HUES64 (cell line): ENCODE measurements at regions not wholly inside any gene's neighbourhood (a gene's known extent, or its start where the extent isn't known, plus 50 kb on each side); places are given as distances from the start of the nearest gene placed in this dataset.
"Not testable (repeated sequence)": the region's sequence is repeated elsewhere in the genome, so short reads cannot be mapped to it uniquely, and the experiment has no call there.

Source experiments
- H3K27ac ChIP-seq: 2 replicates; pipeline ENCODE4 v1.7.0; 2013; ENCODE audit warnings: low read depth, low read length, inconsistent platforms
- H3K27me3 ChIP-seq: 2 replicates; pipeline ENCODE4 v1.6.1; 2013; ENCODE audit warnings: mild to moderate bottlenecking, low read length; ENCODE audit not compliant: insufficient read depth
- H3K36me3 ChIP-seq: 2 replicates; pipeline ENCODE4 v1.6.1; 2013; ENCODE audit warnings: mild to moderate bottlenecking, low read length; ENCODE audit not compliant: insufficient read depth
- H3K4me1 ChIP-seq: 2 replicates; pipeline ENCODE4 v1.6.1; 2013; ENCODE audit warnings: mild to moderate bottlenecking, low read length, moderate library complexity; ENCODE audit not compliant: insufficient read depth
- H3K4me3 ChIP-seq: 2 replicates; pipeline ENCODE4 v1.5.1; 2013; ENCODE audit warnings: mild to moderate bottlenecking, low read length, moderate library complexity
- H3K9ac ChIP-seq: 2 replicates; pipeline ENCODE4 v1.6.1; 2013; ENCODE audit warnings: mild to moderate bottlenecking, low read depth, low read length
- H3K9me3 ChIP-seq: 2 replicates; pipeline ENCODE4 v1.6.1; 2013; ENCODE audit warnings: low read depth, low read length; ENCODE audit not compliant: insufficient read depth
- WGBS: fragments of 150-250, 120-280 bp; methylation state at CpG from one replicate; pipeline ENCODE4 v1.1.7; 2013; ENCODE audit warnings: missing lambda C conversion rate; 5-methylcytosine and 5-hydroxymethylcytosine counted together

DNA sequence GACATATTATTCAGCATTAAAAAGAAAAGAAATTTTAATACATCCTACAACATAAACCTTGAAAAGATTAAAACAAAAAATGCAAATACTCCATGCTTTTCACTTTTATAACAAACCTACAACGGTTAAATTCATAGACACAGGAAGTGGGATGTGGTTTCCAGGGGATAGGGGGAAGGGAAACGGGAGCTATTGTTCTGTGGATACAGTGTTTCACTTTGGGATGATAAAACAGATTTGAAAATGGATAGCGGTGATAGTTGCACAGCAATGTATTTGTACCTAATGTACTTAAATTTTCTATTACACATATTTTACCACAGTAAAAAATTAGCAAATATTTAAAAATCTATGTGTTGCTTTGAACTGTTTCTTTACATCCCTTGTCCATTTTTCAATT is 368.0 kb downstream of the CDY2B start:
- not testable (repeated sequence) for H3K9ac ChIP-seq, H3K4me3 ChIP-seq, H3K36me3 ChIP-seq, H3K27ac ChIP-seq, H3K4me1 ChIP-seq, H3K9me3 ChIP-seq, H3K27me3 ChIP-seq
- no CpG with 5 or more reads among the region's 3 CpGs for WGBS

DNA sequence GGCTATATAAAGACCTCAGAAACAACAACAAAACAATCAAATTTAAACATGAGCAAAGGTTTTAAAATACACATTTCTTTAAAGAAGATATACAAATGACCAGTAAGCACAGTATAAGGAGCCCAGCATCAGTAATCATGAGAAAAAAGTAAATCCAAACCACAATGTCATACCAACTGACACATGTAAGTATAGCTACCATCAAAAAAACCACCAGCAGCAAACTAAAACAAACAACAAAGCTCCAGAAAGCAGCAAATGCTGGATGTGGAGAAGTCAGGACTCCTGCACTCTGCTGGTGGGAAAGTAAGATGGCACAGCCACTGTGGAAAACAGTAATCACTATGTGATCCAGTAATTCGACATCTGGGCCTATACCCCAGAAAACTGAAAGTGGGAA is 368.5 kb downstream of the CDY2B start:
- H3K27ac ChIP-seq, result not testable (repeated sequence)
- WGBS, result no CpG with 5 or more reads among the region's 1 CpG

DNA sequence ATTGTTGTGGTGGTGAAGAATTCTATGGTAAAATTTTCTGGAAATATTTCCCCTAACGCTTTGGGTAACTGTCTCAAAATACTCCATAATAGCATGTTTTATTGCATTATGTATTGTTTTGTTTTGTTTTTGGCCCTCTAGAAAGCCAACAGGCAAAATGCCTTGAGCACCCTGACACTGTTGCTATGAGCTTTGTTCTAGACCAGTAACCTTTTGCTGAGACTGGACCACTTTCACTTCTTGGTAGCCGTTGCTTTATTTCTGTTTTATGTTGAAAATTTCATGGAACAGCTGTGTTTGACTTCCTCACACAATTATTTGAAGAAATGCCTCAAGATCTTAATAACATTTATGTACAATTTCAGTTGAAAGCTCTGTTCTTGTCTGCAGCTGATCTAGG is 374.2 kb downstream of the CDY2B start:
- not testable (repeated sequence) for H3K27me3 ChIP-seq

More for the DNA sequence above, 368.5 kb downstream of the CDY2B start:
- not testable (repeated sequence) for H3K4me3 ChIP-seq, H3K9ac ChIP-seq, H3K4me1 ChIP-seq, H3K9me3 ChIP-seq, H3K27me3 ChIP-seq, H3K36me3 ChIP-seq

DNA sequence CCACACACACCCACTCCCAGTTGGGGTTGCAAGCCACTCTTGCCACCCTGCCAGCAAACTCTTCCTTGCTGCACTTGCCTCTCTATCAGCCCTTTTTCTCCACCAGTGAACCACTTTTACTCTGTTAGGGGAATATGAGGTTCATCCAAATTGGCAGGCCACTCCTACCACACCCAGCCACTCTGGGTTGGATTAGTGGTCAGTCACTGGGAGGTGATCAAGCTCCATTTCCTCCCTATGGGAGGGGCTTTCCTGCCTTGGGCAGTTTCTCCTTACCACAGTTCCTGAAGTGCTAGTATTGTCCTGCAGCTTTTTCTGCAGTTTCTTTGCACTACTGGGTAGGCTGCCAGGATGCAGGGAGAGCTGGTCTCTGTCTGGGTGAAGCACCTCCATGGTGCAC is 395.3 kb downstream of the CDY2B start:
- H3K9ac ChIP-seq, H3K27me3 ChIP-seq, H3K4me3 ChIP-seq, H3K27ac ChIP-seq, H3K36me3 ChIP-seq, H3K4me1 ChIP-seq, H3K9me3 ChIP-seq: not testable (repeated sequence)

More for the DNA sequence above, 374.2 kb downstream of the CDY2B start:
- H3K9me3 ChIP-seq, H3K9ac ChIP-seq, H3K4me3 ChIP-seq, H3K27ac ChIP-seq, H3K36me3 ChIP-seq, H3K4me1 ChIP-seq: not testable (repeated sequence)
- no CpG with 5 or more reads among the region's 2 CpGs for WGBS

DNA sequence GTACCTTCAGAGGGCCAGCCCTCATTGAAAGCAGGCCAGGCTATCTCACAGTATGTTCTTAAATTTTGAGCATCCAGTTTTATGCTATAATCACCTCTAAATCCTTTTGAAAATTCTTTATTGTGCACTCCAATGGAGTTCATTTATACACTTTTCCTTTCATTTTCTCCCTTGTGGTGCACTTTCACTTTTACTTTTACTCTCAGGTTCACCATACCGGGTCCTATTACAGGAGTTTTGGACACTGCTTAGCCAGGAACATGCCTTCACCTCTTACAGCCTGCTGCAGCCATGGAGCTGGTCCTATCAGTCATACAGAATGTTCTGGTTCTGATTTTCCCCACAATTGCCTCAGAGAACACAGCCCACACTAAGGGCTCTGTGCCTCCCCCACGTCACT is 395.9 kb downstream of the CDY2B start:
- no CpG with 5 or more reads among the region's 2 CpGs for WGBS
- not testable (repeated sequence) for H3K36me3 ChIP-seq, H3K27me3 ChIP-seq, H3K4me3 ChIP-seq, H3K9me3 ChIP-seq, H3K9ac ChIP-seq, H3K4me1 ChIP-seq, H3K27ac ChIP-seq

DNA sequence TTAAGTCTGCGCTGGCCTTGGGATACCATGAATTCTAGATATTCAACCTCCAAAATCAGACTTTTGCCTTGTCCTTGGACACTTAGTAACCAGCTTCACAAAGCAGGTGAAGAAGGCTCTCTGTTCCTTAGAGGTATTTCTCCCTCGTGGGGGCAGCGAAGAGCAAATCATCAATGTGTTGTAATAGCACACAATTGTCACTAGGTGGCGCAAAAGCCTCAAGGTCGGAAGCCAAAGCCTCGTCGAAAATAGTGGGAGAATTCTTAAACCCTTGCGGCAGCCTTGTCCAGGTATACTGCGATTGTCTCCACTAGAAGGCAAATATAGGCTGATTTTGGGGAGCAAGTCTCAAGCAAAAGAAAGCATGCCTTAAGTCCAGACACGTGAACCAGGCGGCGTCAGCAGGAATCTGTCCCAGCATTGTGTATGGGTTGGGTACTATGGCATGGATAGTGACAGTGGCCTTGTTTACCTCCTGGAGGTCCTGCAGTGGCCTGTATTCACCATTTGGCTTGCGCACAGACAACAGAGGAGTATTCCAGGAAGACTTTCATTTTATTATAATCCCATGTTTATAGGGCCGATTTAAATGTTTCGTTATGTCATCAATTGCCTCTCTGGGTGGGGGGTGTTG is 398.5 kb downstream of the CDY2B start:
- not testable (repeated sequence) for H3K4me3 ChIP-seq, H3K9ac ChIP-seq, H3K36me3 ChIP-seq, H3K27ac ChIP-seq, H3K9me3 ChIP-seq, H3K4me1 ChIP-seq, H3K27me3 ChIP-seq
- WGBS, result no CpG with 5 or more reads among the region's 15 CpGs

DNA sequence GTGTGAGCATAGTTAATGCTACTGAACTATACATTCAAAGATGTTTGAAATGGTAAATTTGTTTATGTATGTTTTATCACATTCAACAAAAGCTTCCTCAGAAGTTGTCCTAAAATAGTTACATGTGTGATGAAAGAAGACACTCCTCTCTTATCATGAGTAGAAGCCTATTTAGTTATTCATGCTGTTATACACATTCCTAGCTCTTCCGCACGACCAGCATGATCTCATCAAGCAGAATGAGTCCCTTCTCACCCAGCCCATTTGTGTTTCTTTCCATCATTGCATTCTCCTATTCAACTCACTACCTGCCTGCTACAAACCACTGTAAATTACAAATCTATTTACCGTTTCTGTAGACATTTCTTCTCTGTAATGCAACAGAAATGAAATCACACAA is 408.0 kb downstream of the CDY2B start:
- not testable (repeated sequence) for H3K4me3 ChIP-seq, H3K36me3 ChIP-seq, H3K9me3 ChIP-seq, H3K4me1 ChIP-seq, H3K27me3 ChIP-seq, H3K27ac ChIP-seq, H3K9ac ChIP-seq
- WGBS, result no CpG with 5 or more reads among the region's 3 CpGs

DNA sequence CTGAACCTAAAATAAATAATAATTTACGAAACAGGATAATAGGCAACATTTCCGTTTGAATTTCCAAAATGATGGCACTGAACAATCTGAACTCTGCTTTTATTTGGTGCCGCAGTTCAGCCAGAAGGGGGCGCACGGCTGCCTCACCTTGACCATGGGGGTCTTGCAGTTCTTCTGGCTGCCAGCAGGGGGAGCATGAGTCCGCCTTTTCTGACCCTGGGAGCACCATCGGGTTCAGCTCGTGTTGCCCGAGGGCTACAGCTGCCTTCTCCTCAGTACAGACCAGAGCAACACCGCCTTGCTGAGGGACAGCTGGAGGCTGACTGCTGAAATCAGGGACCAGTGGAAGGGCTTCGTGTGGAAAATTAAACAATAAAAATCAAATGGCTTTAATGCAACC is 420.3 kb downstream of the CDY2B start:
- H3K27ac ChIP-seq, H3K9ac ChIP-seq, H3K36me3 ChIP-seq, H3K27me3 ChIP-seq, H3K4me3 ChIP-seq, H3K9me3 ChIP-seq, H3K4me1 ChIP-seq: not testable (repeated sequence)
- WGBS, result no CpG with 5 or more reads among the region's 11 CpGs

DNA sequence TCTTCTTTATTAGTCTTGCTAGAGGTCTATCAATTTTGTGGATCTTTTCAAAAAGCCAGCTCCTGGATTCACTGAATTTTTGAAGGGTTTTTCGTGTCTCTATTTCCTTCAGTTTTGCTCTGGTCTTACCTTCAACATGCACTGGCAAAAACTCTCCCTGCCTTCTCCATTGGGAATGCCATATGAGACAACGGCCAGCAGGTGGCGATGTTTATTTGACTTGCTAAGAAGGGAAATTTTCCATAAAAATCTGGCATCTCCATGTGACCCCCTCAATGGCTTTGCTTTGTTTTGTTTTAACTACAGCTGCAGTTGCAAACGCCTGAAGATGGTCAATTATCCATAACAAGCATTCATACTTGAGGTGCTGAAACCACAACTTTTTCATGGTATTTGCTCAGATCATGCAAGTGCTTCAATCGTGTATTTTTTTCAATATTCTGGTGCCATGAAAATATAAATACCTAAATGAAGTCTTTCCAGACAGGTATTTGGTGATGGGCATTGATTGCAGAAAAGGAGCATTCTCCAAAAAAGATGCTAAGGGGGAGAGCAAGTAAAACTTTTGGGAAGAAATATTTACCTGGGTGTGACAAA is 449.4 kb downstream of the CDY2B start:
- no peaks in the 10 kb centered on the region for H3K4me1 ChIP-seq
- no peaks in the 10 kb centered on the region for H3K27me3 ChIP-seq
- 33% methylated on average over 4 of the region's 5 CpGs for WGBS
- no peak overlapping the region for H3K9ac ChIP-seq
- H3K9me3 ChIP-seq, result no peaks in the 10 kb centered on the region
- no peak overlapping the region for H3K27ac ChIP-seq
- H3K36me3 ChIP-seq, result no peaks in the 10 kb centered on the region
- H3K4me3 ChIP-seq, result no peak overlapping the region

DNA sequence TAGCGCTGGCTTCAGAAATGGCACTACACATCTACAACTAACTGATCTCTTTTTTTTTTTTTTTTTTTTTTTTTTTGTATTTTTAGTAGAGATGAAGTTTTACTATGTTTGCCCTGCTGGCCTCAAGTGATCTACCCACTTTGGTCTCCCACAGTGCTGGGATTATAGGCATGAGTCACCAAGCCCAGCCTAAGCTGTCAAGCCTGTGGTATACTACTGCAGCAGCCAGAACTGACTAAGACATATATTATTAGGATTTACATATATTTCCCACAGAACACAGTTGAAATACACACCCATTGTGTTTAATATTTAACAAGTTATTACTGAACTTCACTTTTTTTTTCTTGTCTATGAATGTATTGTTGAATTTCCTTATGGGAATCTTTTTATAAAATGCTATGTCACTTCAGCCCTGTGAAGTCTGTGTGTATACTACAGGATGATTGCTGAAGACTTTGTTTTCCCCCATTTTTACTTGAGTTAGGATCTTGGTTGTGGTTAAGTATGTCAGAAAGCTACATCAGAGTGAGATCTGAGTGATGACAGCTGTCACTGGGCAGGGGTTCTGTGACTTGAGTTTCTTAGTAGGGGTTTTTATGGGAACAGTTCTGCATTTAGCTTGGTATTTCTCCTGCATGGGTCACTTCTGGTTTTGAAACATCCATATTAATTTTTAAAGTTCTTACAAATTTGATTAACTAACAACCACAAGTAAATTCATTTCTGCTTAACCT is 481.5 kb downstream of the CDY2B start:
- no peaks in the 10 kb centered on the region for H3K4me1 ChIP-seq
- no peak overlapping the region for H3K4me3 ChIP-seq
- H3K27me3 ChIP-seq, result no peaks in the 10 kb centered on the region
- H3K9me3 ChIP-seq, result no peaks in the 10 kb centered on the region
- H3K36me3 ChIP-seq, result no peaks in the 10 kb centered on the region
- WGBS, result no CpG with 5 or more reads among the region's 1 CpG
- H3K27ac ChIP-seq, result no peak overlapping the region
- H3K9ac ChIP-seq, result no peak overlapping the region

DNA sequence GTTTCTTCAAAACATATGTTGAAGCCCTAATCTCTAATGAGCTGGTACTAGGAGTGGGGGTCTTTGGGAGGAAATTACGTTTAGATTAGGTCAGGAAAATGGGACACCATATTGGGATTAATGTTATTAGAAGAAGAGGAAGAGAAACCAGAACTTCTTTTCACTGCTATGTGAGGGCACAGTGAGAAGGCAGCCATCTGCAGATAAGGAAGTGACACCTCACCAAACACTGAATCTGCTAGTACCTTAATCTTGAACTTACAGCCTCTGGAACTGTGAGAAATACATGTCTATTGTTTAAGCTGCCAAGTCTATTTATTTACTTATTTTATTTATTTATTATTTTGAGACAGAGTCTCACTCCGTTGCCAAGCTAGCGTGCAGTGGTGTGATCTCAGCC is 482.4 kb downstream of the CDY2B start:
- Histone ChIP-seq H3K9ac (no peak overlapping the region), H3K27ac (no peak overlapping the region), H3K4me3 (no peak overlapping the region), H3K27me3 (no peaks in the 10 kb centered on the region), H3K36me3 (no peaks in the 10 kb centered on the region), H3K4me1 (no peaks in the 10 kb centered on the region), H3K9me3 (no peaks in the 10 kb centered on the region)
- 74% methylated on average over 3 of the region's 3 CpGs for WGBS
